NCI-H187 (cell line): ENCODE measurements at regions not wholly inside any gene's neighbourhood (a gene's known extent, or its start where the extent isn't known, plus 50 kb on each side); places are given as distances from the start of the nearest gene placed in this dataset.

Source experiments
- DNase-seq, 2 experiments: peaks; one replicate each; lab custom pipeline; 2025; lab: John Stamatoyannopoulos, UW

DNA sequence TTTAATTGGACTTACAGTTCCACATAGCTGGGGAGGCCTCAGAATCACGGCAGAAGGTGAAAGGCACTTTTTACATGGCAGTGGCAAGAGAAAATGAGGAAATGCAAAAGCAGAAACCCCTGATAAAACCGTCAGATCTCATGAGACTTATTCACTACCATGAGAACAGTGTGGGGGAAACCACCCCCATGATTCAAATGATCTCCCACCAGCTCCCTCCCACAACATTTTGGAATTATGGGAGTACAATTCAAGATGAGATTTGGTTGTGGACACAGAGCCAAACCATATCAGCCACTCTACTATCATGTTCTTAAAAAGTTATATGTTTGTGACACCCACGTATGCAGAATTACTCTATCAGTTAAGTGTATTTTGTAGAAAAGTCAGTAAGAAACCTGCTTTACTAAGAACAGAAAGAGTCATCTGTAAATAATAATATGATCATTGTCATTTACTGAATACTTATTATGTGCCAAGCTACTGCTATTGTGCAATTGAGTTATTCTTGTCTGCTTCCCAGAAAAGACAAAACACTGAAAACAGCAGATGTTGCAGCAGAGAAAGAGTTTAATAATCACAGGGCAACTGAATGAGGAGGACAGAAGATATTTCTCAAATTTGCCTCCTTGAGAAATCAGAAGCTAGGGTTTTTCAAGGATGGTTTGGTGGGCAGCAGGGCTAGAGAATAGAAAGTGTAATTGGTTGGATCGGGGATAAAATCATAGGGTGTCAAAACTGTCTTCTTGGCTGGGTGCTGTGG is 207.7 kb upstream of the FGGY start:
- no peak for DNase-seq

DNA sequence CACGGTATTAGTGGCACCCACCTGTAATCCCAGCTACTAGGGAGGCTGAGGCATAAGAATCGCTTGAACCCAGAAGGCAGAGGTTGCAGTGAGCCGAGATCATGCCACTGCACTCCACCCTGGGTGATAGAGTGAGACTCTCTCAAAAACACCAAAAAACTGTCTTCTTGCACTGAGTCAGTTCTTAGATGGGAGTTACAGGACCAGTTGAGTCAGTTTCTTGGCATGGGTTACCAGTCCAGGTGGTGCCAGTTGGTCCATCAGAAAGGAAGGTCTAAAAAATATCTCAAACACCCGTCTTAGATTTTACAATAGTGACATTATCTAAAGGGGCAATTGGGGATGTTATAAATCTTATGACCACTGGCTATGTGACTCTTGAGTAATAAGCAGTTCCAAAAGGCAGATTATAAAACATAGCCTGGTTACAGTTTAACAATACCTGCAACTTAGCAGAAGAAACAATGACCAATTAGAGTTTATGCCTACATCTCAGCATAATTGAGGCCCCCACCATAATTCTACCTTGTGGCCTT is 206.9 kb upstream of the FGGY start:
- no peak for DNase-seq

- DNase-seq = no peak
These were observed 204.8 kb upstream of the FGGY start for GRCh38 chr1:59092126-59092525.

- no peak for DNase-seq
These were observed 202.9 kb upstream of the FGGY start for GRCh38 chr1:59094001-59094400.

DNA sequence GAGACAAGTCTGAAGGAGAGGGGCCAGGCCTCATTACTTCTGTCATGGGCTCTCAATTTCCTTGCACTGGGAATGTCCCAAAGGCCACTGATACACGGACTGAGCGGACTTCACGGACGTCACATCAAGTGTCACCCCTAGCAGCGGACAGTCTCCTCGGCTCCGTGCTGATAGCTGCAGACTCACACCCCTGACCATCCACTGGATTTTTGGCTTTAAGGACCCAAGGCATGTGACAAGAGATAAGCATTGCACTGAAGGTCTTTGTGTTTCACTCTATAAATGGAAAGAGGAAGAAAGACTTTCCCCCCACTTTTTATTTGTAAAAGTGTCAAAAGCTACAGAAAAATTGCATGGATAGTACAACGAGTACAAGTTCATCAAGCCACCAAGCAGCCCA is 200.4 kb upstream of the FGGY start:
- DNase-seq = no peak

DNA sequence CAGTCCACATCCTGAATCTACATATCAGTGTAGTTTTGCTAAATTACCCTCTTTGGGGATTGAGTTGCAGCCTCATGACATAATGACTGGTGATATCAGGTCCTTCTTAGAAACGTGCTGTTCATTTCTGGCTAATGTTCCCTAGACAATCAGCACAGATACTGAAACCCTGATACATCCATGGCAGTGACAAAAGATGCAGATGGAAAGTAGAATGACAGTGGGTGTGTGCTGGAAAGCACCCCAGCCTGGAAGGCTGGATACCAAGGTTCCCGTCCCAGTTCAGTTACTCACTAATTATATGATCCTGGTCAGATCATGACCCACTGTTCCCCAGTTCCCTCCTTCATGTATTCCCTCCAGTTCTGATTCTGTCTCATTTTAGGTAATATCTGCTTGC is 198.2 kb upstream of the FGGY start:
- DNase-seq = no peak

GRCh38 chr1:59100708-59101374 is 196.1 kb upstream of the FGGY start:
- DNase-seq = no peak

DNA sequence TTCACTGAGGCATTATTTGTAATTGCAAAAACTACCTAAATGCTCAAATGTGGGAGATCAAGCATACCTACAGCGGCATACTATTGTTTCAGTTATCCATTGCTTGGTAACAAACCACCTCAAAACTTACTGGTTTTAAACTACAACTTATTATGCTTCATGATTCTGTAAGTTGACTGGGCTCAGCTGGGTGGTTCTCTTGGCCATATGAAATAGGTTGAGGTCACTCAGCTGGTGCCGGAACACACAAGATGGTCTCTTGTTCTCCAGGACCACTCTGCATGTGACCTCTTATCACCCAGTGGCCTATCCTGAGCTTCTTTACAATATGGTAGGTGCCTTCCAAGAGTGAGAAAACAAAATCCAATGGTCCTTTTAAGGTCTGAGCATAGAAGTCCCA is 195.4 kb upstream of the FGGY start:
- no peak for DNase-seq

DNA sequence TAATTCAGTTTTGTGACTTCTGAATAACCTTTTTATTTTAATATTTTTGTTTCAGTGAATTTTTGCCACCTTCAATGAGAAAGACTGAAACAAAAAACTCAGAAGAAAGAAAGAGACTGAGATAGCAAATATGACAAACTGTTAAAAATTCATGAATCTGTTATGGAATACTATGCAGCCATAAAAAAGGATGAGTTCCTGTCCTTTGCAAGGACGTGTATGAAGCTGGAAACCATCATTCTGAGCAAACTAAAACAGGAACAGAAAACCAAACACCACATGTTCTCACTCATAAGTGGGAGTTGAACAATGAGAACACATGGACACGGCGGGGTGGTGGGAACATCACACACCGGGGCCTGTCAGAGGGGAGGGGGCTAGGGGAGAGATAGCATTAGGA is 193.4 kb upstream of the FGGY start:
- DNase-seq = no peak

GRCh38 chr1:59104191-59104760 is 192.6 kb upstream of the FGGY start:
- DNase-seq = no peak

DNA sequence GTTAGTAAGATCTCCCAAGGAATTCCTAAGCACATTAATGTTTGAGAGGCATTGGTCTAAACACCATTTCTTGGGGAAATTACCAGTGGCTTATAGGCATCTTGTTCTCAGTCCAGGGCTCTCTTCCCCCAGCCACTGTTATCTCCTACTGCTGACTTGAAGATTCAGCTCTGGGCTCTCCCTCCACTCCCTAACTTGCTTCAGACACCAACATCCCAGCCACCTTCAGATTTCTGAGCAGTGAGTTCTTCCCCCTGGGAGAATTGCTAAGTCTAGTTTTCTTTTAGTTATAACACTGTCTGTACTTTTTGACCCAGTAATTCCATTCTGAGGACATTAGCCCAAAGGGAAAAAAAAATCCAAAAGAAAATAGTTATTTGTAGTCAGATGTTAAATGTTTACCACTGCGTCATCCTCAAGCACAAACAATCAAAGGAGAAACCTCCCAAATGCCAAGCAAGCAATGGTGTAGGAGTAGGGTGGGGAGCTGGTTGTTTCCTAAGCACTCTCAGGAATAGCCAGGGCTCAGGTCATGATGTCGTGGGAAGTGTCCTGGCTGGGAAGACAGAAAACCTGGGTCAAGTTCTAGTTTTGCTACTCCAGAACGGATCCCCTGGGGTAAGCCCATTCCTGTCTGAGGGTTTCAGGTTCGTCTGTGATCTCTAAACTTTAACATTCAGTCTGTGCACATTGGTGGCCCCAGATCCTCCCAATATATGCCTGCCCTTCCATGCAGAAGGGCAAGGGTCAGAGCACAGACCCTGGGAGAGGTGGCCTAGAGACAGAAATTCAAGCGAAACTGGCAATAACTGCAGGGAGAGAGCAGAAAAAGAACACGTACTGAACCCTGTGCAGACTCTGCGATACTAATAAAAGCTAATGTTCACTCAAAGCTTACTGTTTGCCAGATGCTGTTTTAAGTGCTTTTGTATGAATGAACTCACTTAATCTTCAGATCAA is 191.1 kb upstream of the FGGY start:
- no peak for DNase-seq

- DNase-seq = no peak
These were observed 189.4 kb upstream of the FGGY start for GRCh38 chr1:59107516-59107915.

DNA sequence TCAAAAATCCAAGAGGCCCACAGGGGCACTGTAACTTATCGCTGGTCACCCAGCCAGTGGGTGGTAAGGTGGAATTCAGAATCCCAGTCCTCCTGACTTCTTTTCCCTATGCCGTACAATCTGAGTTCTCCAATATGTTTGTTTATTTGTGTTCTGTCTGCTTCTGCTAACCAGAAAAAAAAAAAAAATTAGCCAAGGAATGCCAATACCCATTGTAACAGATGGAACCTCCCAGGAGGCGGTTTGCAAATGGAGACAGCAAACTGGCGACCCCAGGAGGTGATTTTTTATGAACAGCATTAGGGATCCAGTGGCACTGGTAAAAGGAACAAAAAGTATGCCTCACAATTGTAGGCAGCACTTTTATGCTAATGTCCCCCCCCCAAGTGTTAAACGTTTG is 189.0 kb upstream of the FGGY start:
- no peak for DNase-seq

GRCh38 chr1:59108481-59109317 is 188.2 kb upstream of the FGGY start:
- no peak for DNase-seq

DNA sequence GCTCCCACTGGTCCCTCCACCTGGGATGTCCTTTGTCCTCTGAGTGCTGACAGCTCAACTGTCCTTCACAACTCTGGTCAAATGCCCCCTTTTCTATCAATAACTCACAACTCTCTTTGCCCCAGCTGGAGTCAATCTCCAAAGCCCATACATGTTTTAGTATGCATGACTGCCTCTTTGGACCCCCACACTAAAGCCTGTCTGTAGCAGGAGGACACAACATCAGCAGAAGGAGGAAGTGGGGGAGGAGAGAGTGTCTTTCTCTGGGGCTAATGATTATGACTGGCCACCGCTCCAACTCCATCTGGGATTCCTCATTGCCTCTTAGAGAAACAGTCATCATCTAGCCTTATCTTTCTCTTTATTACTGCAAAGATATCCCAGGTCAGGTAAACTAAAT is 186.6 kb upstream of the FGGY start:
- DNase-seq = no peak

DNA sequence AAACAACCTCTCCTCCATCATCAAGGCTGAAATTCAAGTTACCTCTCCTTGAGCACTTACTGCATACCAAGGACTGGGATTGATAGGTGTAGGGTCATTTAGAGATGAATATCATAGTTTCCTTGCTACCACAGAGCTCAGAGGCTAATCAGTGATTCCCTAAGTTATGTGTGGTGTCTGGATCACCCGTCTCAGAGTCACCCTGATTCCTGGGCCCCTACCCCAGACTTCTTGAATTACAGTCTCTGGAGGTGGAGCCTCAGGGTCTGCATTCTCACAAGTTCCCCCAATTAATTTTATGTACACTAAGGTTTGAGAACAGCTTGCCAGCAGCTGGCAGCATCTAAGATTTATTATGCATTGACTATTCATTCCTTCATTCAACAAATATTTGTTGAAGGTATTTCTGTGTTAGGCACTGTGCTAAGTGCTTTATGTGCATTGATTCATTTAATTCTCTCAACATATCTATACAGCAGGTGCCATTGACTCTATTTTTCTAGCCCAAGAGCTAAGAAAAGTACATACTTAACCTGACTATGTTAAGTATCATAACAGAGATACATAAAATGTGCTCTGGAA is 182.9 kb upstream of the FGGY start:
- DNase-seq = no peak

DNA sequence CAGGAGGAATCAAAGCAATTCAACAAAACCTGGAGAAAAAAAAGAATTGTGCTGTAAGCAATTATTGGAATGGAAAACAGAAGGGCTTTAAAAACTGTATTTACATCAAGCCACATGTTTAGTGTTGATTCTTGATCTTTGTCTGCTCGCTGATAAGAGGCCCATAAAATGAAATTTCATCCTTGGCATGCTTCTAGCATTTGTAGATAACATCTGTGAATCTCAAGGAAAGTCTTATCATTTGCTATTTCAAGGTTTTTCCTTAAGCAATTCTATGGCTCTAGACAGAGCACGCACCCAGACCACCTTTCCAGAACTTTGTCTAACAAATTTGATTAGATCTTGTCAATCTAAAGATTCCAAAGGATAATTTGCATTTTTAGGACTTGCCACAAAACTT is 181.0 kb upstream of the FGGY start:
- DNase-seq = no peak

DNA sequence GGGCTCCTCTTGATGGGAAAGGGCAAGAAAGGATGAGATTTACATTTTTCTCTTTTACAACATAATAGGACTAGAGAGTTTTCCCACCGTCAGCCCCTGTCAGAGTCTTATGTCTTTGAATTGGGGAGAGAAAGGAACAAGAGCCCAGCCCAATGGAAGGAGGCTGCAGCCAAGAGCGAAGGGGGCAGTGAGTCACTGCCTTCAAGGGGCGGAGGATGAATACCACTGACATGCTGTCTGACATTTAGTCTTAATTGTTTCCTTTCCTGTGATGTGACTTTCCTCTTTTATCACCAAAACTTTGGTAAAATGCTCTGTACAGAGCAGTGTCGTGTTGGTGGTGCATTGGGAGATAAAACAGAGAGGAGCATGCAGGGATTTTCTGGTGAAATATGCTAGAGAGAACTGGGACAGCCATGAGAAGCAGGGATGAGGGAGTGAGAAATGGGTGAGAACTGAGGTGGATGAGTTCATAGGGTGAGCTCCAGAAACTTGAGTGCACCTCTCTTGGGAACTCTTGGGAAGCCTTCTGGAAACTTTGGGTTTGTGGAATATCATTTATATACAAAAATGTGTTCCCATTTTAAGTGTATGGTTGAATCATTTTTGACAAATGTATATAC is 179.9 kb upstream of the FGGY start:
- DNase-seq = no peak

DNA sequence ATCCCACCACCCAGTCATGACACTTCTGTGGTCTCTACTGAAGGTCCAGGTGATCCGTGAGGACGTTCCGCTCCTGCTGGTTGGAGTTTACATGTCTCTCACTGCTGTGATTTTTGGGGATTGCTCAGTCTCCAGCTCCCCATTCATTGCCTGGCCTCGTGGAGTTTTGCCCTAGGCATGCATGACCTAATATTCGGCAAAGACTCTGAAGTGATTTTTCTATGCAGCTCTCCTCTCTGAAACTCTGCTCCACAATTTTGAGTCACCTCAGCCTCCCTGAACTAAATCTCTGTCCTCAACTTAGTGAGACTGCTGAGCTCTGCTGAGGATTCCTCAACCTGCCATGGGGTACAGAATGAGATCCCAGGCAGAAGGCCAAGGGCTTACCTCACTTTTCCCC is 174.4 kb upstream of the FGGY start:
- no peak for DNase-seq

DNA sequence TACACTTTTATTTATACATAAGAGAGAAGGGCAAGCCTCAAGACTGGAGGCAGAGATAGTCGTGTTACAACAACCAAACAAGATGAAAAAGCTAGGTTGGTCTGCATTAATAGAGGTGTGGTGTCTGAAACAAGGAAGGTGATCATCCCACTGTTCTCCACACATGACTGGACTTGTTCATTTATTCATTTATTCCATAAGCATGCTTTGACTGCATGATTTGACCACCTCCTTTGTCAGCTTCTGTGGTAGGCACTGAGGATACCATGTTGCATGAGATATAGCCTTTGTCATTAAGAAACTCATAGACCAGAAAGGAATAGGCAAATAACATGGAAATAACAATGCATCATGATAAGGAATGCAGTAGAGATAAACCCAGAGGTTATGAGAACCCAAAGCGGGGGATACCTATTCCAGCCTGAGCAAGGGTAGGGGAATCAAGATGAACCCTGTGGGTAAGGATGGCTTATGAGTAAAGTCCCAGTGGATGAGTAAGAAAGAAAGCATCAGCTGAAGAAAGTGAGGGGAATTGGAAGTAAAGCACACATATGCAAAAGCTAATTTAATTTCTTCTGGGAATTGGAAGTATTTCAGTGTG is 173.7 kb upstream of the FGGY start:
- no peak for DNase-seq
